ENCODE measurements at regions not wholly inside any gene's neighbourhood (a gene's known extent, or its start where the extent isn't known, plus 50 kb on each side); places are given as distances from the start of the nearest gene placed in this dataset.

GRCh38 chr1:104593413-104594187 is 843.9 kb downstream of the AMY1C start:
- Histone ChIP-seq H3K9me3 (ENCODE audit: insufficient read depth, low read length) (0 out of 2 replicates have a peak, but pooled peaks cover 3% of the 10 kb centered on the region), H3K79me2 (ENCODE audit: low read length) (no peaks in the 10 kb centered on the region), H3K4me2 (ENCODE audit: low read length) (peak overlapping the region; percentile 70), H2AFZ (ENCODE audit: low read depth, low read length) (no peak overlapping the region), H3K27ac (ENCODE audit: low read length) (peak overlapping the region; percentile 100), H3K4me3 (ENCODE audit: low read length) (peak overlapping the region; percentile 46), H3K27me3 (ENCODE audit: low read depth, low read length) (no peaks in the 10 kb centered on the region), H3K36me3 (replicated peaks; ENCODE audit: low read depth, low read length) (peaks cover 17% of the 10 kb centered on the region), H3K4me1 (ENCODE audit: low read length) (peaks cover 29% of the 10 kb centered on the region), H4K20me1 (ENCODE audit: insufficient read depth, low read length) (no peaks in the 10 kb centered on the region), H3K9ac (ENCODE audit: low read length) (peak overlapping the region; percentile 70; the same call in 1 of the 2 replicates)
- TF ChIP-seq EZH2phosphoT487 (IDR thresholded peaks at IDR 0.05; ENCODE audit: low read depth) (no peak), CTCF (IDR thresholded peaks at IDR 0.05; ENCODE audit: low read depth, low read length) (no peak)

- no peak for TF ChIP-seq CTCF (IDR thresholded peaks at IDR 0.05; ENCODE audit: low read depth, low read length)
- no peak for TF ChIP-seq EZH2phosphoT487 (IDR thresholded peaks at IDR 0.05; ENCODE audit: low read depth)
- H3K27ac ChIP-seq (ENCODE audit: low read length): no peak overlapping the region
- no peak overlapping the region for H3K9ac ChIP-seq (ENCODE audit: low read length)
- no peaks in the 10 kb centered on the region for H3K36me3 ChIP-seq (replicated peaks; ENCODE audit: low read depth, low read length)
- peaks cover 3% of the 10 kb centered on the region; the same call in 1 of the 2 replicates for H3K9me3 ChIP-seq (ENCODE audit: insufficient read depth, low read length)
- H3K27me3 ChIP-seq (ENCODE audit: low read depth, low read length): no peaks in the 10 kb centered on the region
- H3K4me1 ChIP-seq (ENCODE audit: low read length): no peaks in the 10 kb centered on the region
- no peaks in the 10 kb centered on the region for H3K79me2 ChIP-seq (ENCODE audit: low read length)
- H4K20me1 ChIP-seq (ENCODE audit: insufficient read depth, low read length): no peaks in the 10 kb centered on the region
- H3K4me2 ChIP-seq (ENCODE audit: low read length): no peak overlapping the region
- H2AFZ ChIP-seq (ENCODE audit: low read depth, low read length): no peak overlapping the region
- no peak overlapping the region for H3K4me3 ChIP-seq (ENCODE audit: low read length)
Measured at GRCh38 chr1:104617474-104617873, 867.8 kb downstream of the AMY1C start.

- H2AFZ ChIP-seq (ENCODE audit: low read depth, low read length): no peak overlapping the region
- TF ChIP-seq EZH2phosphoT487 (IDR thresholded peaks at IDR 0.05; ENCODE audit: low read depth): no peak
- no peak for TF ChIP-seq CTCF (IDR thresholded peaks at IDR 0.05; ENCODE audit: low read depth, low read length)
Measured at GRCh38 chr1:104621221-104621620, 871.5 kb downstream of the AMY1C start.

GRCh38 chr1:104624538-104624937 is 874.8 kb downstream of the AMY1C start:
- Histone ChIP-seq H3K9me3 (ENCODE audit: insufficient read depth, low read length) (no peaks in the 10 kb centered on the region), H4K20me1 (ENCODE audit: insufficient read depth, low read length) (no peaks in the 10 kb centered on the region), H3K27ac (ENCODE audit: low read length) (no peak overlapping the region), H3K4me1 (ENCODE audit: low read length) (peaks cover 5% of the 10 kb centered on the region), H3K79me2 (ENCODE audit: low read length) (no peaks in the 10 kb centered on the region), H3K4me3 (ENCODE audit: low read length) (no peak overlapping the region), H3K27me3 (ENCODE audit: low read depth, low read length) (no peaks in the 10 kb centered on the region), H3K36me3 (replicated peaks; ENCODE audit: low read depth, low read length) (no peaks in the 10 kb centered on the region), H2AFZ (ENCODE audit: low read depth, low read length) (no peak overlapping the region), H3K4me2 (ENCODE audit: low read length) (no peak overlapping the region), H3K9ac (ENCODE audit: low read length) (no peak overlapping the region)
- TF ChIP-seq CTCF (IDR thresholded peaks at IDR 0.05; ENCODE audit: low read depth, low read length) (no peak), EZH2phosphoT487 (IDR thresholded peaks at IDR 0.05; ENCODE audit: low read depth) (no peak)

More at GRCh38 chr1:104621221-104621620, 871.5 kb downstream of the AMY1C start:
- Histone ChIP-seq H4K20me1 (ENCODE audit: insufficient read depth, low read length) (no peaks in the 10 kb centered on the region), H3K4me3 (ENCODE audit: low read length) (no peak overlapping the region), H3K9ac (ENCODE audit: low read length) (no peak overlapping the region), H3K4me1 (ENCODE audit: low read length) (no peaks in the 10 kb centered on the region), H3K4me2 (ENCODE audit: low read length) (no peak overlapping the region), H3K27ac (ENCODE audit: low read length) (no peak overlapping the region), H3K79me2 (ENCODE audit: low read length) (no peaks in the 10 kb centered on the region), H3K36me3 (replicated peaks; ENCODE audit: low read depth, low read length) (no peaks in the 10 kb centered on the region), H3K27me3 (ENCODE audit: low read depth, low read length) (no peaks in the 10 kb centered on the region), H3K9me3 (ENCODE audit: insufficient read depth, low read length) (peaks cover 3% of the 10 kb centered on the region; the same call in 1 of the 2 replicates)

Measured in OCI-LY3 (cell line).